Sigmoid colon (tissue), 6 donors: ENCODE measurements at regions not wholly inside any gene's neighbourhood (a gene's known extent, or its start where the extent isn't known, plus 50 kb on each side); places are given as distances from the start of the nearest gene placed in this dataset.

ENCODE experiments used
- DNase-seq: peaks from one replicate; pipeline ENCODE4 v3.0.0-alpha.2; 2019
- H3K27ac ChIP-seq, 4 donors: fragments of 200-600 bp; sonication (generic); one replicate each; pipeline ENCODE4 v1.5.1; 2016 to 2019; ENCODE audit warnings: mild to moderate bottlenecking in 1 of 4
- H3K27me3 ChIP-seq, 3 donors: fragments of 200-600 bp; sonication (generic); one replicate each; pipeline ENCODE4 v1.5.1; 2019; ENCODE audit warnings: mild to moderate bottlenecking in 1 of 3
- H3K36me3 ChIP-seq, 4 donors: fragments of 200-600 bp; sonication (generic); one replicate each; pipeline ENCODE4 v1.5.1; 2016 to 2019
- H3K4me1 ChIP-seq, 4 donors: fragments of 200-600 bp; sonication (generic); one replicate each; pipeline ENCODE4 v1.5.1; 2017 to 2019
- H3K4me3 ChIP-seq, 4 donors: fragments of 200-600 bp; sonication (generic); one replicate each; pipeline ENCODE4 v1.5.1; 2017 to 2019; ENCODE audit warnings: mild to moderate bottlenecking in 2 of 4, moderate library complexity in 1 of 4
- H3K9me3 ChIP-seq, 4 donors: fragments of 200-600 bp in 3 of 4; sonication (generic) in 3 of 4; one replicate each; pipeline versions ENCODE4 v1.5.1 to v1.6.1; 2013 to 2019
- CTCF ChIP-seq, 4 experiments: fragments of 450-650 bp in 3 of 4; fragments of 200-600 bp in 1 of 4; IDR thresholded peaks; one replicate each; pipeline ENCODE4 v1.5.1; 2016 to 2019; ENCODE audit warnings: antibody characterized with exemption in 4 of 4, mild to moderate bottlenecking in 3 of 4, moderate library complexity in 2 of 4
- EP300 ChIP-seq, 4 donors: sonication (generic); formaldehyde crosslinking; IDR thresholded peaks; one replicate each; pipeline ENCODE4 v1.6.1; 2017; ENCODE audit warnings: antibody characterized with exemption in 4 of 4
- POLR2A ChIP-seq, 2 donors: fragments of 450-650 bp; IDR thresholded peaks; one replicate each; pipeline ENCODE4 v1.6.1; 2016; ENCODE audit warnings: antibody characterized with exemption in 2 of 2, mild to moderate bottlenecking in 2 of 2, moderate library complexity in 2 of 2
- POLR2AphosphoS5 ChIP-seq, 4 donors: sonication (generic); formaldehyde crosslinking; IDR thresholded peaks; one replicate each; pipeline ENCODE4 v1.6.1; 2017; ENCODE audit warnings: antibody characterized with exemption in 4 of 4
- WGBS, 2 donors: extraction: QIAGEN DNeasy Blood & Tissue Kit; methylation state at CpG; one replicate each; pipeline ENCODE4 v1.1.7; 2013; 5-methylcytosine and 5-hydroxymethylcytosine counted together
- intact Hi-C: fragments of 100-400 bp; cut with DNase I; formaldehyde crosslinking; loops from one replicate; pipeline ENCODE4 v1.15.1; 2023
- donor health status: healthy with polysubstance abuse.
- donor health status: healthy.

DNA sequence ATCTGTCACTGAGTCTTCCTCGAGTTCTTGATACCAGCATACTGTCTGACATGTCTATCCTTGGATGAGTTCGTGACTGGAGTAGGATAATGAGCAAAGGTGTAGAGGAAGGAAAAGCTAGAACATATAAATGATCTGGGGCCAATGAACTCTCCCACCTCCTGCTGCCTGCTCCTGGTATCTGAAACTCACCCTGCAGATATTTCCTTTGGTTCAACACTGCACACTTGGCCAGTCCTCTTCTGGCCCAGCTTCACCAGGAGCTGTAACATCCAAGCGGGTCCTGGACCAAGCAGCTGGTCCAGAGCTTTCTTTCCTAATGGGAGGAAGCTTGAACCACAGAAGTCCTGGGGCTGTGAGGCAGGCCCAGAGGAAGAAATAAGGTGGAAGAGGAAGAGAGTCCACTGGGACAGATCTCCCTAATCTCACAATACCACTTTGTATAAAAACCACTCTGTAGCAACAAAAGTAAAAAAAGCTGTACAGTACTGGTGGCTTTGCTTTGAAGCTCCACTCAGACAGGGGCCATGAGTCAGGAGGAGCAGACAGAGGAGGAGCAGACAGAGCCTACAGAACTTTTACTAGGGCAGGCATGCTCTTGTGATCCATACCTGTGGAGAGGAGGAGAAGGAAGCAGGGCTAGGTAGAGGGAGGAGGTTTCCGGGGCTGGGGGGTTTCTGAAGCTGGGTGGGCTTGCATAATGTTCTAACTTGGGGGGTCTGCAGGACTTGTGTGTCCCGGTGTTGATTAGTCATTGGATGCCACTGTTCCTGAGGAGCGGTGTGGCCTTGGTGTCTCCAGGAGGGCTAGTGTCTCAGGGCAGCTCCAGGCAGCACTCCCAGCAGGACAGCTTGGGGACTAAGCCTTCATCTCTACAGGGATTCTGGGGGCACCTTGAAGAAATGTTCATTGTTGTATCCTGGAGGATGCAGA lies 166.9 kb downstream of the ABHD5 start:
- intact Hi-C loops, result no loop called here
- H3K4me3 ChIP-seq, result no peak overlapping the region
- H3K9me3 ChIP-seq, result no peaks in the 10 kb centered on the region
- H3K4me1 ChIP-seq, result no peaks in the 10 kb centered on the region
- H3K36me3 ChIP-seq, result no peaks in the 10 kb centered on the region
- WGBS, 2 donors, result 75 to 80% methylated on average over 6 of the region's 6 CpGs
- H3K27me3 ChIP-seq, result peaks cover 0 to 36% (median 14%) of the 10 kb centered on the region in 3 donors
- no peak for DNase-seq
- no peak for TF ChIP-seq POLR2AphosphoS5 (IDR thresholded peaks at IDR 0.05)
- no peak for TF ChIP-seq CTCF (IDR thresholded peaks at IDR 0.05)
- no peak for TF ChIP-seq EP300 (IDR thresholded peaks at IDR 0.05)
- TF ChIP-seq POLR2A (IDR thresholded peaks at IDR 0.05), result no peak
- no peak overlapping the region for H3K27ac ChIP-seq

DNA sequence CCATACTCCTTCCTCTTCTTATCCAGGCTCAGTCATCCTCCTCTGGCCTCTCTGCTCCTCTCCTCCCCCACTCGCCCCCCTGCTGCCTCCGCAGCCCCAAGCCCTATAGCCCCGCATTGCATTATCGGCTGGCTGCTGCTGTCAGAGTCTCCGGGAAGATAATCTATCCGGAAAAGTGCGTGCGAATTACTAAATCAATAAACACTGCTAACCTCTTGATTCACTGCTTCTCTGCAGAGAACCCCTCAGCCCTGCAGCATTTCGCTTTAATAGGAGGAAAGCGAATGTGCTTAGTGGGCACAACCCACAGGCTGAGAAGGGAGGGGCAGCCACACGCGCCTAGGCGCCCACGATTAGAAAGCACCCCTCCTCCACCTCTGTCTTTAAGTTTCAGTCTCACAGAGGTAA lies 167.6 kb downstream of the ABHD5 start:
- Histone ChIP-seq H3K9me3 (no peaks in the 10 kb centered on the region), H3K4me3 (no peak overlapping the region), H3K36me3 (no peaks in the 10 kb centered on the region), H3K4me1 (no peaks in the 10 kb centered on the region), H3K27ac (no peak overlapping the region), H3K27me3 (peaks cover 0 to 36% (median 14%) of the 10 kb centered on the region in 3 donors)
- DNase-seq, result no peak
- intact Hi-C loops, result no loop called here
- TF ChIP-seq POLR2AphosphoS5 (IDR thresholded peaks at IDR 0.05) (no peak), POLR2A (IDR thresholded peaks at IDR 0.05) (no peak), CTCF (IDR thresholded peaks at IDR 0.05) (no peak), EP300 (IDR thresholded peaks at IDR 0.05) (no peak)
- WGBS, 2 donors, result 14 to 27% methylated on average over 14 of the region's 14 CpGs

GRCh38 chr3:43859766-43860165 lies 169.0 kb downstream of the ABHD5 start:
- no peak overlapping the region for H3K27ac ChIP-seq
- TF ChIP-seq POLR2AphosphoS5 (IDR thresholded peaks at IDR 0.05) (no peak), POLR2A (IDR thresholded peaks at IDR 0.05) (no peak), EP300 (IDR thresholded peaks at IDR 0.05) (no peak), CTCF (IDR thresholded peaks at IDR 0.05) (no peak)
- intact Hi-C loops, result no loop called here
- H3K4me3 ChIP-seq, result no peak overlapping the region
- no peak for DNase-seq
- WGBS, 2 donors, result 84 to 86% methylated on average over 3 of the region's 3 CpGs
- H3K36me3 ChIP-seq, result no peaks in the 10 kb centered on the region
- H3K4me1 ChIP-seq, result no peaks in the 10 kb centered on the region
- peaks cover 0 to 36% (median 14%) of the 10 kb centered on the region in 3 donors for H3K27me3 ChIP-seq
- H3K9me3 ChIP-seq, result no peaks in the 10 kb centered on the region

- intact Hi-C loops, result no loop called here
- H3K4me3 ChIP-seq, result no peak overlapping the region
- TF ChIP-seq EP300 (IDR thresholded peaks at IDR 0.05), result no peak
- TF ChIP-seq POLR2A (IDR thresholded peaks at IDR 0.05), result no peak
- TF ChIP-seq POLR2AphosphoS5 (IDR thresholded peaks at IDR 0.05), result no peak
- no peak for TF ChIP-seq CTCF (IDR thresholded peaks at IDR 0.05)
- WGBS, 2 donors, result 92 to 96% methylated on average over 3 of the region's 3 CpGs
- DNase-seq, result peak; percentile 33
- peaks cover 0 to 27% (median 14%) of the 10 kb centered on the region in 3 donors for H3K27me3 ChIP-seq
- no peaks in the 10 kb centered on the region for H3K4me1 ChIP-seq
- H3K27ac ChIP-seq, result no peak overlapping the region
- no peaks in the 10 kb centered on the region for H3K9me3 ChIP-seq
- H3K36me3 ChIP-seq, result no peaks in the 10 kb centered on the region
Measured at GRCh38 chr3:43861635-43862034, 170.9 kb downstream of the ABHD5 start.
